Stimulated activated CD4-positive, alpha-beta T cell treated with anti-CD3 and anti-CD28 coated beads, Interleukin-1b, Interleukin-23, amount 100 ng/mL, for 4 hours (primary cell): ENCODE measurements at regions not wholly inside any gene's neighbourhood (a gene's known extent, or its start where the extent isn't known, plus 50 kb on each side); places are given as distances from the start of the nearest gene placed in this dataset.

ENCODE experiments used
- DNase-seq, 2 donors: peaks; one replicate each; pipeline ENCODE4 v3.0.0-alpha.2; 2020; ENCODE audit warnings: low read depth in 2 of 2

GRCh38 chr11:33412241-33412640 lies 155.1 kb downstream of the HIPK3 start:
- no peak for DNase-seq

DNA sequence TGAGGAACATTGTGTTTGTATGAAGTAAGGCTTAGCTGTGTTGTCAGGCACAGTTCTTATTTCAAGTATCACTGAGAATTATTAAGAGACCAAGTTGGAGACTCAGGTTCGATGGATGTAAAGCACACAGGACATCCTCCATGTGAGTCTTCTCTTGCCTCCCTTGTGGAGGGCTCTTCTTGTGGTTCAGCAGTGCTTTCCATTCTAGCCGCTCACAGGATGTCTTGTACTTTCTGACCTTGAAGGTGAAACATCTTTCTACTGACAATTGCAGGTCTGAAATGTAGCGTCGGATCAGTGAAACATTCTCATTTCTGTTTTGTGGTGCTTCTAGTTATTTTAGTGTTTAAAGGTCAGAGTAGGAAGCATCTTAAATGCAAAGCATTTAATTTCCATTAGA lies 154.6 kb downstream of the HIPK3 start:
- no peak for DNase-seq

DNA sequence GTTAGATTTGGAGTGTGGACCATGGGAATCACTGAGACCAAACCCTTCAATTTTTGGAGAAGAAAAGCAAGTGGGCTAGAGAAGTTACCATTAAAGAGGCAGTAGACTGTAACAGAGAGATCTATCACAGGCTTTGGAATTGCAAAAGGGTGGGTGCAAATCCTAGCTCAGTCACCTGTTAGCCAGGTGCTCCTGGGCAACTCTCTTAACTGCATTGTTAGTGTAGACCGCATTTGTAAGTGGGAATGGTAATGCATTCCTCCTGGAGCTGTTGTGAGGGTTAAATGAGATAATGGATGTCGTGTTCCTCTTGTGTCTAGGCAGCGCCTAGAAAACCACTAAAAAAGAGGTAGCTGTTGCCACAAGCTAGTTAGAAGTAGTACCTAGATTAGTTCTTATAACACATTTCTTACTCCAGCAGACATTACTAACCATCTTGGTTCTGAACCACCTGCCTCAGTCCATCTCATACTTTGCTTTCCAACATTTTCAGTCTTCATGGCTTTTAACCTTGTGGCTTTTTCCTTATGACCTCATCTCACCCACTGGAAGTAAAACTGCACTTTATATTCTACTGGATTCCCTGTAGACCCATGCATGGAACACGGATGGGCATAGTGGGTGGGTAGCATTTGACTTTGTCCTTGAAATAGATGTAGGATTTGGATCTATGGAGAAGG lies 153.0 kb downstream of the HIPK3 start:
- DNase-seq = no peak
